Panc1 (cell line): ENCODE measurements at regions not wholly inside any gene's neighbourhood (a gene's known extent, or its start where the extent isn't known, plus 50 kb on each side); places are given as distances from the start of the nearest gene placed in this dataset.

Source experiments
- POLR2AphosphoS5 ChIP-seq: IDR thresholded peaks from 2 replicates; pipeline ENCODE4 v1.6.1; 2012; ENCODE audit warnings: mild to moderate bottlenecking, low read depth, low read length, moderate library complexity
- SIN3A ChIP-seq: IDR thresholded peaks from 2 replicates; pipeline ENCODE4 v1.6.1; 2012; ENCODE audit warnings: low read depth, mild to moderate bottlenecking, low read length, moderate library complexity, borderline replicate concordance; ENCODE audit not compliant: insufficient read depth
- TCF7L2 ChIP-seq: IDR thresholded peaks from 2 replicates; pipeline ENCODE4 v1.6.1; 2011; ENCODE audit warnings: mild to moderate bottlenecking, low read depth, low read length, inconsistent platforms
- TF ChIP-seq, protein P1 (sequence below): fragments of 450-650 bp; IDR thresholded peaks from 2 replicates; pipeline ENCODE4 v1.5.1; 2017; ENCODE audit warnings: mild to moderate bottlenecking
- TF ChIP-seq, protein P2 (sequence below), 2 experiments: IDR thresholded peaks; 2 replicates each; pipeline ENCODE4 v1.6.1; 2011 to 2012; ENCODE audit warnings: low read depth in 2 of 2, control low read depth in 1 of 2, low read length in 1 of 2, mild to moderate bottlenecking in 1 of 2, moderate library complexity in 1 of 2; ENCODE audit not compliant: insufficient read depth in 1 of 2

DNA sequence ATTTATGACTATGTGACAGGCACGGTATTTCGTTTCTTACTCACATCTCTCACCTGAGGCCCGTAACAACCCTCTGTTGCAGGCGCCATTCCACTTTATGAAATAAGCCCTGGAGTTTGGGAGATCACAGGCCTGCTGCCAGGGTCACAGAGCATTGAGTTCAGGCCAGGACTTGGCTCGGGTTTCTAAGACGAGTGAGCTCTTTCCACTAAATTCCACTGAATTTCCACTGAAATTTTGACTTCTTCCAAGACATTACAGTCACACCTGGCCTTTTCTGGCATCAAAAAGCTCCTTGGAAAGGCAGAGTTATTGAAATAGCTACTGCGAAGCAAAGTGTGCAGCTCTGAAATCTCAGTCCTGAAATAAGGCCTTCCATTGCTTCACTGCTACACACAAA, 282.8 kb upstream of the MGMT start:
- TF ChIP-seq, protein P1, sequence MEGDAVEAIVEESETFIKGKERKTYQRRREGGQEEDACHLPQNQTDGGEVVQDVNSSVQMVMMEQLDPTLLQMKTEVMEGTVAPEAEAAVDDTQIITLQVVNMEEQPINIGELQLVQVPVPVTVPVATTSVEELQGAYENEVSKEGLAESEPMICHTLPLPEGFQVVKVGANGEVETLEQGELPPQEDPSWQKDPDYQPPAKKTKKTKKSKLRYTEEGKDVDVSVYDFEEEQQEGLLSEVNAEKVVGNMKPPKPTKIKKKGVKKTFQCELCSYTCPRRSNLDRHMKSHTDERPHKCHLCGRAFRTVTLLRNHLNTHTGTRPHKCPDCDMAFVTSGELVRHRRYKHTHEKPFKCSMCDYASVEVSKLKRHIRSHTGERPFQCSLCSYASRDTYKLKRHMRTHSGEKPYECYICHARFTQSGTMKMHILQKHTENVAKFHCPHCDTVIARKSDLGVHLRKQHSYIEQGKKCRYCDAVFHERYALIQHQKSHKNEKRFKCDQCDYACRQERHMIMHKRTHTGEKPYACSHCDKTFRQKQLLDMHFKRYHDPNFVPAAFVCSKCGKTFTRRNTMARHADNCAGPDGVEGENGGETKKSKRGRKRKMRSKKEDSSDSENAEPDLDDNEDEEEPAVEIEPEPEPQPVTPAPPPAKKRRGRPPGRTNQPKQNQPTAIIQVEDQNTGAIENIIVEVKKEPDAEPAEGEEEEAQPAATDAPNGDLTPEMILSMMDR = no peak
- TF ChIP-seq POLR2AphosphoS5 (no peak), SIN3A (no peak), TCF7L2 (no peak)
- TF ChIP-seq, protein P2, sequence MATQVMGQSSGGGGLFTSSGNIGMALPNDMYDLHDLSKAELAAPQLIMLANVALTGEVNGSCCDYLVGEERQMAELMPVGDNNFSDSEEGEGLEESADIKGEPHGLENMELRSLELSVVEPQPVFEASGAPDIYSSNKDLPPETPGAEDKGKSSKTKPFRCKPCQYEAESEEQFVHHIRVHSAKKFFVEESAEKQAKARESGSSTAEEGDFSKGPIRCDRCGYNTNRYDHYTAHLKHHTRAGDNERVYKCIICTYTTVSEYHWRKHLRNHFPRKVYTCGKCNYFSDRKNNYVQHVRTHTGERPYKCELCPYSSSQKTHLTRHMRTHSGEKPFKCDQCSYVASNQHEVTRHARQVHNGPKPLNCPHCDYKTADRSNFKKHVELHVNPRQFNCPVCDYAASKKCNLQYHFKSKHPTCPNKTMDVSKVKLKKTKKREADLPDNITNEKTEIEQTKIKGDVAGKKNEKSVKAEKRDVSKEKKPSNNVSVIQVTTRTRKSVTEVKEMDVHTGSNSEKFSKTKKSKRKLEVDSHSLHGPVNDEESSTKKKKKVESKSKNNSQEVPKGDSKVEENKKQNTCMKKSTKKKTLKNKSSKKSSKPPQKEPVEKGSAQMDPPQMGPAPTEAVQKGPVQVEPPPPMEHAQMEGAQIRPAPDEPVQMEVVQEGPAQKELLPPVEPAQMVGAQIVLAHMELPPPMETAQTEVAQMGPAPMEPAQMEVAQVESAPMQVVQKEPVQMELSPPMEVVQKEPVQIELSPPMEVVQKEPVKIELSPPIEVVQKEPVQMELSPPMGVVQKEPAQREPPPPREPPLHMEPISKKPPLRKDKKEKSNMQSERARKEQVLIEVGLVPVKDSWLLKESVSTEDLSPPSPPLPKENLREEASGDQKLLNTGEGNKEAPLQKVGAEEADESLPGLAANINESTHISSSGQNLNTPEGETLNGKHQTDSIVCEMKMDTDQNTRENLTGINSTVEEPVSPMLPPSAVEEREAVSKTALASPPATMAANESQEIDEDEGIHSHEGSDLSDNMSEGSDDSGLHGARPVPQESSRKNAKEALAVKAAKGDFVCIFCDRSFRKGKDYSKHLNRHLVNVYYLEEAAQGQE (IDR thresholded peaks at IDR 0.05; ENCODE audit: insufficient read depth in 1 of 2, low read depth in 2 of 2, low read length in 1 of 2) = no peak
